GM23338 (cell line): ENCODE measurements at regions not wholly inside any gene's neighbourhood (a gene's known extent, or its start where the extent isn't known, plus 50 kb on each side); places are given as distances from the start of the nearest gene placed in this dataset.

Source experiments
- ATAC-seq: fragments of 200-7000 bp; cut with Tn5 transposase; 3 replicates; pipeline ENCODE4 v1.9.1; 2020
- DNase-seq: peaks from one replicate; pipeline ENCODE4 v3.0.0-alpha.2; 2015; ENCODE audit warnings: low spot score
- H2AFZ ChIP-seq: fragments of 200-600 bp; sonication (generic); 2 replicates; pipeline ENCODE4 v1.8.0; 2016; ENCODE audit warnings: antibody characterized with exemption, mild to moderate bottlenecking, moderate library complexity
- H3F3A ChIP-seq: fragments of 200-600 bp; sonication (generic); replicated peaks from 2 replicates; pipeline ENCODE4 v1.8.0; 2017; ENCODE audit warnings: antibody characterized with exemption, mixed run types, low read depth
- H3K27ac ChIP-seq: fragments of 200-600 bp; sonication (generic); 2 replicates; pipeline ENCODE4 v1.6.1; 2016; ENCODE audit warnings: low read depth
- H3K27me3 ChIP-seq: fragments of 200-600 bp; sonication (generic); 2 replicates; pipeline ENCODE4 v1.8.0; 2016; ENCODE audit warnings: mild to moderate bottlenecking, mixed run types, moderate library complexity; ENCODE audit not compliant: insufficient read depth
- H3K36me3 ChIP-seq: fragments of 200-600 bp; sonication (generic); 2 replicates; pipeline ENCODE4 v1.8.0; 2016; ENCODE audit warnings: mild to moderate bottlenecking; ENCODE audit not compliant: insufficient read depth
- H3K4me1 ChIP-seq: fragments of 200-600 bp; sonication (generic); 2 replicates; pipeline ENCODE4 v1.8.0; 2016; ENCODE audit warnings: mild to moderate bottlenecking, moderate library complexity; ENCODE audit not compliant: insufficient read depth
- H3K4me2 ChIP-seq: fragments of 200-600 bp; sonication (generic); 2 replicates; pipeline ENCODE4 v1.7.1; 2017; ENCODE audit warnings: mixed run types
- H3K4me3 ChIP-seq: fragments of 200-600 bp; sonication (generic); 2 replicates; pipeline ENCODE4 v1.6.1; 2016; ENCODE audit warnings: mixed run types
- H3K79me2 ChIP-seq: fragments of 200-600 bp; sonication (generic); replicated peaks from 2 replicates; pipeline ENCODE4 v1.8.0; 2017; ENCODE audit warnings: mild to moderate bottlenecking; ENCODE audit not compliant: insufficient read depth
- H3K9me2 ChIP-seq: fragments of 200-600 bp; sonication (generic); 2 replicates; pipeline ENCODE4 v1.8.0; 2017; ENCODE audit not compliant: insufficient read depth
- H4K20me1 ChIP-seq: fragments of 200-600 bp; sonication (generic); replicated peaks from 2 replicates; pipeline ENCODE4 v1.8.0; 2017; ENCODE audit warnings: mild to moderate bottlenecking; ENCODE audit not compliant: insufficient read depth
- H3K27ac Mint-ChIP-seq: 2 replicates; pipeline ENCODE4 v1.8.0; 2020; ENCODE audit warnings: inconsistent platforms, mild to moderate bottlenecking, moderate library complexity, mixed read lengths
- H3K27me3 Mint-ChIP-seq: 3 replicates; pipeline ENCODE4 v1.8.0; 2022; ENCODE audit warnings: low read depth, mild to moderate bottlenecking, moderate library complexity, mixed read lengths, inconsistent platforms; ENCODE audit not compliant: insufficient read depth, poor library complexity
- H3K36me3 Mint-ChIP-seq: 3 replicates; pipeline ENCODE4 v1.8.0; 2021; ENCODE audit warnings: low read depth, mild to moderate bottlenecking, inconsistent platforms, moderate library complexity, mixed read lengths
- H3K4me1 Mint-ChIP-seq: 3 replicates; pipeline ENCODE4 v1.8.0; 2020; ENCODE audit warnings: mild to moderate bottlenecking, inconsistent platforms, mixed read lengths
- H3K4me3 Mint-ChIP-seq: 3 replicates; pipeline ENCODE4 v1.8.0; 2021; ENCODE audit warnings: moderate library complexity, mild to moderate bottlenecking, inconsistent platforms, mixed read lengths
- H3K9me3 Mint-ChIP-seq: 3 replicates; pipeline ENCODE4 v1.8.0; 2020; ENCODE audit warnings: moderate library complexity, mild to moderate bottlenecking, inconsistent platforms, mixed read lengths
- CREB1 ChIP-seq: fragments of 250-450 bp; sonication (Bioruptor Pico); IDR thresholded peaks from 2 replicates; pipeline ENCODE4 v1.5.0; 2020; ENCODE audit warnings: low read depth, mild to moderate bottlenecking, moderate library complexity
- ETS1 ChIP-seq: IDR thresholded peaks from 2 replicates; pipeline ENCODE4 v1.6.1; 2016; ENCODE audit warnings: antibody characterized with exemption
- EZH2 ChIP-seq: fragments of 200-600 bp; sonication (generic); IDR thresholded peaks from one replicate; pipeline ENCODE4 v1.8.0; 2017; ENCODE audit warnings: antibody characterized with exemption, mild to moderate bottlenecking, low read depth; ENCODE audit not compliant: unreplicated experiment
- ZNF331 ChIP-seq: fragments of 250-450 bp; sonication (Bioruptor Pico); IDR thresholded peaks from 2 replicates; pipeline ENCODE4 v1.5.0; 2020; ENCODE audit warnings: low read depth, mild to moderate bottlenecking, moderate library complexity
- ZNF462 ChIP-seq: fragments of 250-450 bp; sonication (Bioruptor Pico); IDR thresholded peaks from 2 replicates; pipeline ENCODE4 v1.5.0; 2020; ENCODE audit warnings: mild to moderate bottlenecking, moderate library complexity

DNA sequence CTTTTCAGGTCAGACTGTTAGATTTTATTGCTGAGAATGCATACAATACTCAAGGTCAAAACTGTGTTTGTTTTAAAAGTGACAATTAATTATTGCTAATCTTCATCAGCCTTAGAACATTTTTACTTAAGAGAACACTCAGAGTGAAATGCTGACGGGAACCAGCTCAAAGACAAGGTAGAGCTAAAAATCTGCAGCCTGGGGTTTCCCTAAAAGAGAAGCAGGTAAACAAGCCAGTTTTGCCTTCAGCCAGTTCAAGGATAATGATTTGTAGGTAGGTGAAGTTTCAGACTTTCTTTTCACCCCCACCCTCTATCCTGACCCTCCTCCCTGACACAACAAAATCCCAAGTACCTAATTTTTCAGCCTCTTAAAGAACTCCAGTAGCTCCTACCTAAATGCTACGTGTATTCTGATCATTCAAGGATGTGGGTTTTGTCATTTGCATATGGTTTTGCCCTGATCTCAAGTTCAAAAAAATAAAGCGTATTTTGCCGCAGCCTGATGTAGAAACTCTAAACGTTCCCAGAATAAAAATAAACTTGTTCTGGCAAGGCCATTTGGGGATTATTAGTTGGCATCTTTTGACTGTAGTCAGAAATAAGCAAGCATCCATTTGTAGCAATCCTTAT lies 407.2 kb downstream of the EFNA5 start:
- no peaks in the 10 kb centered on the region for H3K79me2 ChIP-seq
- Mint-ChIP-seq H3K4me3 (no peak overlapping the region), H3K36me3 (no peaks in the 10 kb centered on the region; the same call in 1 of the 3 replicates), H3K27ac (no peak overlapping the region), H3K4me1 (no peaks in the 10 kb centered on the region), H3K9me3 (peaks cover 7% of the 10 kb centered on the region; the same call in 2 of the 3 replicates), H3K27me3 (no peaks in the 10 kb centered on the region)
- no peak overlapping the region for H3K27ac ChIP-seq
- no peaks in the 10 kb centered on the region for H4K20me1 ChIP-seq
- H3K9me2 ChIP-seq = 0 out of 2 replicates have a peak, but pooled peaks cover 12% of the 10 kb centered on the region
- H3K36me3 ChIP-seq = no peaks in the 10 kb centered on the region
- no peaks in the 10 kb centered on the region for H3K27me3 ChIP-seq
- H2AFZ ChIP-seq = no peak overlapping the region
- TF ChIP-seq EZH2 (no peak), ETS1 (no peak), CREB1 (no peak), ZNF462 (CRISPR knock-in tag) (no peak), ZNF331 (CRISPR knock-in tag) (no peak)
- H3K4me3 ChIP-seq = no peak overlapping the region
- H3K4me1 ChIP-seq = no peaks in the 10 kb centered on the region
- no peaks in the 10 kb centered on the region for H3F3A ChIP-seq
- DNase-seq = no peak
- no peak overlapping the region for H3K4me2 ChIP-seq
- ATAC-seq = no peak
